Endothelial cell of umbilical vein (primary cell): ENCODE measurements at regions not wholly inside any gene's neighbourhood (a gene's known extent, or its start where the extent isn't known, plus 50 kb on each side); places are given as distances from the start of the nearest gene placed in this dataset.

Source experiments
- BruUV-seq: library from RNA; stranded (reverse); fragments of 400-500 nt; replicated peaks from 2 replicates; lab custom pipeline; 2021; lab: Mats Ljungman, UMichigan
- CTCF ChIA-PET: fragments of 300-600, 350-600 bp; sonication (Branson Sonifier 250); formaldehyde crosslinking; loops from one replicate; lab custom pipeline; 2021; ENCODE audit warnings: antibody characterized with exemption, inconsistent platforms; lab: Charles Lee
- POLR2A ChIA-PET: fragments of 300-600, 350-600 bp; sonication (Branson Sonifier 250); formaldehyde crosslinking; loops from one replicate; lab custom pipeline; 2021; ENCODE audit warnings: antibody characterized with exemption, inconsistent platforms; lab: Charles Lee
- DNase-seq: peaks from one replicate; pipeline ENCODE4 v3.0.0-alpha.2; 2011; ENCODE audit warnings: low read depth, low spot score
- FAIRE-seq: peaks from 2 replicates; lab custom pipeline; 2011; peaks lifted over from hg19 to GRCh38; lab: Jason Lieb, UNC
- H2AFZ ChIP-seq: 2 replicates; pipeline ENCODE4 v1.6.0; 2012; ENCODE audit warnings: low read depth, low read length, control low read depth, inconsistent platforms
- H3K27ac ChIP-seq: 2 replicates; pipeline ENCODE4 v1.5.1; 2011; ENCODE audit warnings: low read depth, mild to moderate bottlenecking, control low read depth, low read length, moderate library complexity; ENCODE audit not compliant: insufficient read depth
- H3K27me3 ChIP-seq, 2 experiments: 2 replicates each; pipeline versions ENCODE4 v1.6.0 to v1.6.1; 2011; ENCODE audit warnings: low read length in 2 of 2, mixed read lengths in 1 of 2; ENCODE audit not compliant: control insufficient read depth in 2 of 2, insufficient read depth in 2 of 2
- H3K36me3 ChIP-seq, 2 experiments: 2 replicates in 1 of 2; 3 replicates in 1 of 2; pipeline ENCODE4 v1.5.1; 2011; ENCODE audit warnings: low read length in 2 of 2, mild to moderate bottlenecking in 1 of 2, moderate library complexity in 1 of 2; ENCODE audit not compliant: control insufficient read depth in 2 of 2, insufficient read depth in 2 of 2; ENCODE audit errors: extremely low read depth in 1 of 2
- H3K4me1 ChIP-seq: 3 replicates; pipeline ENCODE4 v1.5.1; 2011; ENCODE audit warnings: mild to moderate bottlenecking, low read length; ENCODE audit not compliant: control insufficient read depth, insufficient read depth; ENCODE audit errors: extremely low read depth
- H3K4me2 ChIP-seq: 2 replicates; pipeline ENCODE4 v1.6.1; 2011; ENCODE audit warnings: low read length, control low read depth, mixed read lengths; ENCODE audit not compliant: insufficient read depth
- H3K4me3 ChIP-seq, 3 experiments: fragments of 200-600 bp in 1 of 3; sonication (generic), shearing (Covaris generic) in 1 of 3; replicated peaks in 1 of 3; 2 replicates each; pipeline ENCODE4 v1.5.1; 2011 to 2016; ENCODE audit warnings: control low read depth in 3 of 3, low read length in 3 of 3, mild to moderate bottlenecking in 2 of 3, inconsistent platforms in 1 of 3, low read depth in 1 of 3, moderate library complexity in 1 of 3; ENCODE audit not compliant: insufficient read depth in 1 of 3
- H3K79me2 ChIP-seq: 2 replicates; pipeline ENCODE4 v1.6.0; 2012; ENCODE audit warnings: low read length, inconsistent platforms; ENCODE audit not compliant: control insufficient read depth, insufficient read depth
- H3K9ac ChIP-seq: replicated peaks from 2 replicates; pipeline ENCODE3; 2011; ENCODE audit warnings: low read length, control low read depth; ENCODE audit not compliant: insufficient read depth; ENCODE audit errors: extremely low read depth
- H3K9me1 ChIP-seq: replicated peaks from 3 replicates; pipeline ENCODE4 v1.6.0; 2011; ENCODE audit warnings: mild to moderate bottlenecking, low read length; ENCODE audit not compliant: control insufficient read depth, insufficient read depth; ENCODE audit errors: extremely low read depth
- H3K9me3 ChIP-seq: replicated peaks from 2 replicates; pipeline ENCODE4 v1.5.1; 2012; ENCODE audit warnings: low read length, inconsistent platforms; ENCODE audit not compliant: control insufficient read depth, insufficient read depth
- H4K20me1 ChIP-seq: replicated peaks from 2 replicates; pipeline ENCODE3; 2011; ENCODE audit warnings: mild to moderate bottlenecking, low read length; ENCODE audit not compliant: control insufficient read depth, insufficient read depth; ENCODE audit errors: extremely low read depth
- CTCF ChIP-seq, 2 donors: IDR thresholded peaks; 1 replicate in 1 of 2; 2 replicates in 1 of 2; pipeline ENCODE4 v1.5.1; 2011; ENCODE audit warnings: low read length in 2 of 2, mild to moderate bottlenecking in 2 of 2, moderate library complexity in 2 of 2, control low read depth in 1 of 2, inconsistent platforms in 1 of 2, low read depth in 1 of 2; ENCODE audit not compliant: insufficient read depth in 1 of 2; ENCODE audit errors: extremely low read depth in 1 of 2
- EZH2 ChIP-seq: IDR thresholded peaks from 2 replicates; pipeline ENCODE4 v1.6.1; 2012; ENCODE audit warnings: borderline replicate concordance, low read depth, mild to moderate bottlenecking, moderate library complexity, low read length, inconsistent platforms; ENCODE audit not compliant: severe bottlenecking
- FOS ChIP-seq: IDR thresholded peaks from 2 replicates; pipeline ENCODE4 v1.6.1; 2011; ENCODE audit warnings: mild to moderate bottlenecking, low read length, moderate library complexity, borderline replicate concordance; ENCODE audit not compliant: insufficient read depth
- GATA2 ChIP-seq: IDR thresholded peaks from 2 replicates; pipeline ENCODE4 v1.7.0; 2011; ENCODE audit warnings: low read depth, mild to moderate bottlenecking, moderate library complexity, mixed read lengths, low read length; ENCODE audit not compliant: insufficient read length, insufficient read depth
- JUN ChIP-seq: IDR thresholded peaks from 2 replicates; pipeline ENCODE4 v1.6.1; 2011; ENCODE audit warnings: borderline replicate concordance, low read depth; ENCODE audit not compliant: insufficient read length, insufficient read depth
- MYC ChIP-seq: IDR thresholded peaks from one replicate; pipeline ENCODE4 v1.6.1; 2011; ENCODE audit warnings: mild to moderate bottlenecking, low read depth, low read length
- POLR2A ChIP-seq: IDR thresholded peaks from 2 replicates; pipeline ENCODE4 v1.6.1; 2012; ENCODE audit warnings: low read depth, mild to moderate bottlenecking, control low read depth, low read length
- POLR2AphosphoS5 ChIP-seq: IDR thresholded peaks from 2 replicates; pipeline ENCODE4 v1.6.1; 2012; ENCODE audit warnings: low read depth, mild to moderate bottlenecking, control low read depth, low read length, moderate library complexity; ENCODE audit not compliant: insufficient read depth
- dilution Hi-C: fragments of 300-500 bp; cut with MboI; formaldehyde crosslinking; loops from one replicate; pipeline ENCODE4 v1.15.0; 2019; ENCODE audit warnings: low sequenced_read_pairs; ENCODE audit not compliant: extremely low pct_ligation_motif_present
- intact Hi-C: fragments of 100-400 bp; cut with micrococcal nuclease; formaldehyde crosslinking; loops from one replicate; pipeline ENCODE4 v1.10.0; 2022
- TF ChIP-seq, protein P1 (sequence below): IDR thresholded peaks from 2 replicates; pipeline ENCODE4 v1.6.1; 2011; ENCODE audit not compliant: insufficient read depth, insufficient read length

GRCh38 chr3:99084156-99084555 lies 182.7 kb upstream of the DCBLD2 start:
- ChIA-PET CTCF (no interaction called here), POLR2A (no interaction called here)
- peaks cover 2 to 6% of the 10 kb centered on the region in 2 experiments for H3K27me3 ChIP-seq
- FAIRE-seq: no peak
- BruUV-seq: no TSS peak
- no peaks in the 10 kb centered on the region for H3K36me3 ChIP-seq
- intact Hi-C loops (no loop called here), dilution Hi-C loops (no loop called here)
- DNase-seq: no peak
- no peaks in the 10 kb centered on the region for H3K9me3 ChIP-seq
- H3K4me1 ChIP-seq: no peaks in the 10 kb centered on the region
- no peak overlapping the region for H3K4me3 ChIP-seq
- no peak overlapping the region for H3K4me2 ChIP-seq
- H3K9ac ChIP-seq: no peak overlapping the region
- no peak overlapping the region for H2AFZ ChIP-seq
- no peaks in the 10 kb centered on the region for H4K20me1 ChIP-seq
- no peak for TF ChIP-seq POLR2AphosphoS5
- TF ChIP-seq POLR2A: no peak
- no peak for TF ChIP-seq JUN
- TF ChIP-seq FOS: no peak
- TF ChIP-seq, protein P1, sequence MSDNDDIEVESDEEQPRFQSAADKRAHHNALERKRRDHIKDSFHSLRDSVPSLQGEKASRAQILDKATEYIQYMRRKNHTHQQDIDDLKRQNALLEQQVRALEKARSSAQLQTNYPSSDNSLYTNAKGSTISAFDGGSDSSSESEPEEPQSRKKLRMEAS: no peak
- no peak for TF ChIP-seq EZH2
- no peak for TF ChIP-seq CTCF (IDR thresholded peaks at IDR 0.05; ENCODE audit: extremely low read depth in 1 of 2, insufficient read depth in 1 of 2, low read depth in 1 of 2, low read length in 2 of 2)
- TF ChIP-seq GATA2: no peak
- no peak for TF ChIP-seq MYC
- H3K9me1 ChIP-seq: no peaks in the 10 kb centered on the region
- H3K79me2 ChIP-seq: no peaks in the 10 kb centered on the region
- no peak overlapping the region for H3K27ac ChIP-seq
